GM13976 (cell line): ENCODE measurements at regions not wholly inside any gene's neighbourhood (a gene's known extent, or its start where the extent isn't known, plus 50 kb on each side); places are given as distances from the start of the nearest gene placed in this dataset.

ENCODE experiments used
- DNase-seq: peaks from one replicate; pipeline ENCODE4 v3.0.0; 2012; ENCODE audit warnings: low spot score
- in situ Hi-C: fragments of 300-500 bp; cut with MboI; formaldehyde crosslinking; loops from one replicate; pipeline ENCODE4 v1.12.0; 2022; ENCODE audit warnings: low sequenced_read_pairs, mixed read lengths, inconsistent platforms; ENCODE audit not compliant: unreplicated experiment
- TF ChIP-seq, protein P1 (sequence below): IDR thresholded peaks from 2 replicates; pipeline ENCODE4 v1.5.1; 2012; ENCODE audit warnings: borderline replicate concordance, mild to moderate bottlenecking; ENCODE audit not compliant: insufficient read depth; ENCODE audit errors: extremely low read depth, missing control alignments, control extremely low read depth

GRCh38 chr10:77698267-77698931 lies 60.8 kb upstream of the KCNMA1 start:
- in situ Hi-C loops = no loop called here
- TF ChIP-seq, protein P1, sequence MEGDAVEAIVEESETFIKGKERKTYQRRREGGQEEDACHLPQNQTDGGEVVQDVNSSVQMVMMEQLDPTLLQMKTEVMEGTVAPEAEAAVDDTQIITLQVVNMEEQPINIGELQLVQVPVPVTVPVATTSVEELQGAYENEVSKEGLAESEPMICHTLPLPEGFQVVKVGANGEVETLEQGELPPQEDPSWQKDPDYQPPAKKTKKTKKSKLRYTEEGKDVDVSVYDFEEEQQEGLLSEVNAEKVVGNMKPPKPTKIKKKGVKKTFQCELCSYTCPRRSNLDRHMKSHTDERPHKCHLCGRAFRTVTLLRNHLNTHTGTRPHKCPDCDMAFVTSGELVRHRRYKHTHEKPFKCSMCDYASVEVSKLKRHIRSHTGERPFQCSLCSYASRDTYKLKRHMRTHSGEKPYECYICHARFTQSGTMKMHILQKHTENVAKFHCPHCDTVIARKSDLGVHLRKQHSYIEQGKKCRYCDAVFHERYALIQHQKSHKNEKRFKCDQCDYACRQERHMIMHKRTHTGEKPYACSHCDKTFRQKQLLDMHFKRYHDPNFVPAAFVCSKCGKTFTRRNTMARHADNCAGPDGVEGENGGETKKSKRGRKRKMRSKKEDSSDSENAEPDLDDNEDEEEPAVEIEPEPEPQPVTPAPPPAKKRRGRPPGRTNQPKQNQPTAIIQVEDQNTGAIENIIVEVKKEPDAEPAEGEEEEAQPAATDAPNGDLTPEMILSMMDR = no peak
- no peak for DNase-seq

- in situ Hi-C loops = no loop called here
- DNase-seq = no peak
- TF ChIP-seq, protein P1 = no peak
These were observed 59.0 kb upstream of the KCNMA1 start for GRCh38 chr10:77696584-77696983.

GRCh38 chr10:77695186-77695585 lies 57.6 kb upstream of the KCNMA1 start:
- DNase-seq = no peak
- TF ChIP-seq, protein P1 = no peak
- in situ Hi-C loops = no loop called here

GRCh38 chr10:77692782-77693181 lies 55.2 kb upstream of the KCNMA1 start:
- in situ Hi-C loops = no loop called here
- DNase-seq = no peak
- TF ChIP-seq, protein P1 = no peak

DNA sequence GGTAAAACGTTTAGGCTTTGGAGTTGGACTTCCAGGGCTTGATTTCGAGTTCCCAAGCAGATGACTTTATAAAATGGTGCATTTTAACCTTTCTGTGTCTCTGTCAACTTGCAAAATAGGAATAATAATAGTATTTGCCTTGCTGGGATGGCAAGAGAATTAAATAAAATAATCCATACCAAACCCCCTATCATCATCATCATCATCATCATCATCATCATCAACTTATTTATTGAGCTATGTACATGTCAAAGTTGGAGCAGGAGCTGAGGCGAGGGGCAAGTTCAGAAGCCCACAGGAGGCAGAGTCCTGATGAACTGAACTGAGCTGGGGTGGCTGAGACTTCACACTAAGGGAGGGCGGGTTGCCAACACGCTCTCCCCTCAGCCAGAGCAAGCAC lies 51.7 kb upstream of the KCNMA1 start:
- TF ChIP-seq, protein P1 = no peak
- DNase-seq = no peak
- in situ Hi-C loops = no loop called here

DNA sequence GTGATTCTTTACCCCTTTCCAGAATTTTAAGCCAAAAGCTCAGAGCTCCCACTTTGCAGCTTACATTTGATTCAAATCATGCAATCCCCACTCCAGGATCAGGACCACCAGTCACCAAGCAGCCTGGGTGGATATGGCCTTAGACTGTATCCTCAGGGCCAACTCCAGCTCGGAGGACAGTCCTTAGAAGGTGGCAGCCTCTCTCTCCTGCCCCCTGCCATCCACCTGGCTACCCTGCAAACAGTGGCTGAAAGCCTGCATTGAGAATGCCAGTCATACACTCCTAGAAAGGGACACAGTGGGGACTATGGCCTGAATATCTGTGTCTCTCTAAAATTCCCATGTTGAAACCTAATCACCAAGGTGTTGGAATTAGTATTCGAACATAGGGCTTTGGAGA lies 50.0 kb upstream of the KCNMA1 start:
- TF ChIP-seq, protein P1 = no peak
- no peak for DNase-seq
- in situ Hi-C loops = no loop called here
